Prostate gland (tissue), 2 donors: ENCODE measurements at regions not wholly inside any gene's neighbourhood (a gene's known extent, or its start where the extent isn't known, plus 50 kb on each side); places are given as distances from the start of the nearest gene placed in this dataset.

Experiments
- POLR2A ChIP-seq: fragments of 450-650 bp; IDR thresholded peaks from one replicate; pipeline ENCODE4 v1.6.1; 2016; ENCODE audit warnings: antibody characterized with exemption, mild to moderate bottlenecking
- POLR2AphosphoS5 ChIP-seq: sonication (generic); formaldehyde crosslinking; IDR thresholded peaks from one replicate; pipeline ENCODE4 v1.6.1; 2017; ENCODE audit warnings: antibody characterized with exemption
- TF ChIP-seq, protein P1 (sequence below), 4 experiments: fragments of 200-600 bp in 2 of 4; fragments of 450-650 bp in 2 of 4; sonication (generic) in 2 of 4; IDR thresholded peaks; 1 replicate in 3 of 4; 2 replicates in 1 of 4; pipeline ENCODE4 v1.5.1; 2016 to 2019; ENCODE audit warnings: antibody characterized with exemption in 4 of 4, mild to moderate bottlenecking in 2 of 4, moderate library complexity in 2 of 4

DNA sequence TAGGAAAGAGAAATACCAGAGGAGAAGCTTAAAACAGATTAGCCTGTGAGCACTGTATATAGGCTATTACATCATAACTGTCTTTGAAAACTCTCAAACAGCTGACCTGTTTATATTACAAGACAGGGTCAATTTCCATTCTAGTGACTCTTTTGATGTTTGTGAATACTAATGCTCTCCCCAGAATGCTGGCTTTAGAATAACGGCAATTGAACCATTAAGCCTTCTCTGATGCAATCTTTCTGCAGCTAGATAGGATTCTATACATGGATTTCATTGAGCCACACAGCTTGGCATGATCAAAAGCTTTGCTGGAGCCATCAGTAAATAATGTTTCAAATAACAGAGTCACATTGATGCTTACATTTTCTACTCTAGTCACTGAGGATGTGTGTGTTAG, 122.7 kb upstream of the FAT3 start:
- TF ChIP-seq, protein P1, sequence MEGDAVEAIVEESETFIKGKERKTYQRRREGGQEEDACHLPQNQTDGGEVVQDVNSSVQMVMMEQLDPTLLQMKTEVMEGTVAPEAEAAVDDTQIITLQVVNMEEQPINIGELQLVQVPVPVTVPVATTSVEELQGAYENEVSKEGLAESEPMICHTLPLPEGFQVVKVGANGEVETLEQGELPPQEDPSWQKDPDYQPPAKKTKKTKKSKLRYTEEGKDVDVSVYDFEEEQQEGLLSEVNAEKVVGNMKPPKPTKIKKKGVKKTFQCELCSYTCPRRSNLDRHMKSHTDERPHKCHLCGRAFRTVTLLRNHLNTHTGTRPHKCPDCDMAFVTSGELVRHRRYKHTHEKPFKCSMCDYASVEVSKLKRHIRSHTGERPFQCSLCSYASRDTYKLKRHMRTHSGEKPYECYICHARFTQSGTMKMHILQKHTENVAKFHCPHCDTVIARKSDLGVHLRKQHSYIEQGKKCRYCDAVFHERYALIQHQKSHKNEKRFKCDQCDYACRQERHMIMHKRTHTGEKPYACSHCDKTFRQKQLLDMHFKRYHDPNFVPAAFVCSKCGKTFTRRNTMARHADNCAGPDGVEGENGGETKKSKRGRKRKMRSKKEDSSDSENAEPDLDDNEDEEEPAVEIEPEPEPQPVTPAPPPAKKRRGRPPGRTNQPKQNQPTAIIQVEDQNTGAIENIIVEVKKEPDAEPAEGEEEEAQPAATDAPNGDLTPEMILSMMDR (IDR thresholded peaks at IDR 0.05), result no peak
- TF ChIP-seq POLR2A (no peak), POLR2AphosphoS5 (no peak)
